Fibroblast of gingiva (primary cell): ENCODE measurements at regions not wholly inside any gene's neighbourhood (a gene's known extent, or its start where the extent isn't known, plus 50 kb on each side); places are given as distances from the start of the nearest gene placed in this dataset.
A peak's percentile ranks its signal among the peaks of the same experiment; 100 is the strongest.
"Not testable (repeated sequence)": the region's sequence is repeated elsewhere in the genome, so short reads cannot be mapped to it uniquely, and the experiment has no call there.

Experiments
- DNase-seq: peaks from one replicate; pipeline ENCODE4 v3.0.0-alpha.2; 2011; ENCODE audit warnings: low read depth

DNA sequence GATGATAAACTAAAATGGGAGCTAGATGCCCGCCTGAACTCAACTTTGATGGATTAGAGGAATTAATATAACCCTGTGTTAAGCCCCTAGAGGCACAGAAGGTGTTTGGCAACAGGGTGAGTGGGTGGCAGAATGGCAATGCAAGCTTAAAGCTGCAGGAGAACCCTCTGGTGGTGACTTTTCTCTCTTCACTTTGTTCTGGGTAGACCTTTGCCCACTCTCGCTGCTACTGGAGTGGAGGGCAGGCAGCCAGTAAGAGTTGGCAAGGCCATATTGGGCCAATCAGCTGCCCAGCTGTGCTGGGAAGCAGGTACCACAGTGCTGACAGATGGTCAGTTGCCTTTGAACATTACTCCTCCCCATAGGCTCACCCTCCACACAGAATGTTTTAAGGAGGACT is 468.2 kb downstream of the MMUT start:
- DNase-seq: no peak

DNA sequence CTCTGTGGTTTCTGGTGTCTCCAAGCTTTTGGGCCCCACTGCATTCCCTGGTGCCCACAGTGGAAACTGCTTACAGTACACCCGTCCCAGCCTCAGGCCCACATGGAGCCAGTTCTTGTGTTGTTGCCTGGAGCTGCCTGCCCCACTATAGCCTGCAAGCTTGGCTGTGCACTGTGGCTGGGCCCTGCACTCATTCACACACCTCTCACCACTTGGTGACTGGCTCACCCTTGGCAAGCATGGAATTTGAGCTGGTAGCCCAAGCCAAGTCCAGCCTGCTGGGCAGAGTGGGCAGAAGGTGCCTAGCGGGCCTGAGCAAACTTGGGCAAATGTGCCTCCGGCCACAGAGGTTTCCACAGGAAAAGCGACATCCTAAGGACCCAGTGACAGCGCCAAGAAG is 472.3 kb downstream of the MMUT start:
- no peak for DNase-seq

DNA sequence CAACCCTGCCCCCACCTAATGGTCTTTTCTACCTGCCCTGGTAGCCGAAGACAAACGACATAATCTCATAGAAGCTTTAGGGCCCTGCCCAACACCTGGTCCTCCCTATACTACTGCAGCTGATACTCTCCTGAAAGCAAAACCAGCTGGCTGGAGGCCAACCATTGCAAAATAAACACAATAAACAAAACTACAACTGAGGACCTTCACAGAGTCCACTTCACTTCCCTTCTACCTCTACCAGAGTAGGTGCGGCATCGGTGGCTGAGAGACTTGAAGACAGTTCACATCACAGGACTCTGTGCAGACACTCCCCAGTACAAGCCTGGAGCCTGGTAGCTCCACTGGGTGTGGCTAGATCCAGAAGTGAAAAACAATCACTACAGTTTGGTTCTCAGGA is 476.2 kb downstream of the MMUT start:
- no peak for DNase-seq

- DNase-seq: no peak
Observed at GRCh38 chr6:48986105-48986504, 476.9 kb downstream of the MMUT start.

DNA sequence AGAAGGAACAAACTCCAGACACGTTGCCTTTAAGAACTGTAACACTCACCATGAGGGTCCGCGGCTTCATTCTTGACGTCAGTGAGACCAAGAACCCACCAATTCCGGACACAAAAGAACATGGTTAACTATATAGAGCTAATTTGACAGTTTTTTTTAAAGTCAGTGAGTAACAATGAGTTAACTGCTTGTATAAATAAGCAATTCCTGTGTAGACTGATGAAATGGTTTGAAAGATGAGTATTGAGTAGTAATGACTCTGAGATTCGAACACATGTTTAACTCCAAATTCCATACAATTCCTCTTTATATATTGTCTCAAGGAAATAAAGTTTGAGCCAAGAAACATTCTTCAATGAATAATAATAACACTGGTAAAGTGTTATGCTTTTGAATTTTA is 478.0 kb downstream of the MMUT start:
- no peak for DNase-seq

DNA sequence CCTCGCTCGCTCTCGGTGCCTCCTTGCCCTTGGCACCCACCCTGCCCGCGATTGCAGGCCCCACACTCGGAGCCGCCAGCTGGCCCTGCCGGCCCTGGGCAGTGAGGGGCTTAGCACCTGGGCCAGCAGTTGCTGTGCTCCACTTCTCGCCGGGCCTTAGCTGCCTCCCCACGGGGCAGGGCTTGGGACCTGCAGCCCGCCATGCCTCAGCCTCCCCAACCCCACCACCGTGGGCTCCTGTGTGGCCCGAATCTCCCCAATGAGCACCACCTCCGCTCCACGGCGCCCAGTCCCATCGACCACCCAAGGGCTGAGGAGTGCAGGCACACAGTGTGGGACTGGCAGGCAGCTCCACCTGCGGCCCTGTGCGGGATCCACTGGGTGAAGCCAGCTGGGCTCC is 479.1 kb downstream of the MMUT start:
- DNase-seq: not testable (repeated sequence)

DNA sequence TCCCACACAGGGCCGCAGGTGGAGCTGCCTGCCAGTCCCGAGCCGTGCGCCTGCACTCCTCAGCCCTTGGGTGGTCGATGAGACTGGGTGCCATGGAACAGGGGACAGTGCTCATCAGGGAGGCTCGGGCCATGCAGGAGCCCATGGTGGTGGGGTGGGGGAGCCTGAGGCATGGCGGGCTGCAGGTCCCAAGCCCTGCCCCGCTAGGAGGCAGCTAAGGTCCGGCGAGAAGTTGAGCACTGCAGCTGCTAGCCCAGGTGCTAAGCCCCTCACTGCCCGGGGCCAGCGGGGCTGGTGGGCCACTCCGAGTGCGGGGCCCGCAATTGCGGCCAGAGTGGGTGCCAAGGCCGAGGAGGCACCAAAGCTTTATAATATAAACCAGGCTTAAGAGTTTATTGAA is 479.7 kb downstream of the MMUT start:
- DNase-seq: no peak

GRCh38 chr6:48979806-48980205 is 483.2 kb downstream of the MMUT start:
- DNase-seq: no peak

- no peak for DNase-seq
Observed at GRCh38 chr6:48979085-48979484, 484.0 kb downstream of the MMUT start.

DNA sequence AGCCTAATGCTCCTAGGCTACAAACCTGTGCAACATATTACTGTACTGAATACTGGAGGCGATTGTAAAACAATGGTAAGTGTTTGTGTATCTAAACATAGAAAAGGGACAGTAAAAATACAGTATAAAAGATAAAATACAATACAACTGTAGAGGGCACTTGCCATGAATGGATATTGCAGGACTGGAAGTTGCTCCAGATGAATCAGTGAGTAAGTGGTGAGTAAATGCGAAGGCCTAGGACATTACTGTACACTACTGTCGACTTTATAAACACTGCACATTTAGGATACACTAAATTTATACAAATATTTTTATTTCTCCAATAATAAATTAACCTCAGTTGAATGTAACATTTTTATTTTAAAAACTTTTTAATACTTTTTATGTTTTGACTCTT is 485.0 kb downstream of the MMUT start:
- DNase-seq: no peak

GRCh38 chr6:48977573-48977972 is 485.5 kb downstream of the MMUT start:
- no peak for DNase-seq

DNA sequence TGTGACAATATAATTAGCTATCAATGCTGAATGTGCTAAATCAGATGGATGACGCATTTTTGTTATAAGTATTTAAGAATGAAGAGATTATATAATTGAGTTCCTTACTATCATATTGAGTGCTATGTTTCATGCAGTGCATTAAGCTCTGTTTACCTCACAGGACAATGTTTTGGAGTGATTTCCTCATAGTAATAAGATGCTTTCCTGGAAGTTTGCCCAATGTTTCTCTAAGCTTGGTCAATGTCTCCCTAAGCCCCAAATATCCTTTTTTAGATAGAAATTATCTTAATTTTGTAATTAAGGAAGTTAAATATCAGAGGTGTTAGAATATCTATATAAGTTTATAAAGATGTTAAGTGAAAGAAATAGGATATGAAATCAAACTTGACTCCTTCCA is 489.6 kb downstream of the MMUT start:
- no peak for DNase-seq

GRCh38 chr6:48961781-48962415 is 501.2 kb downstream of the MMUT start:
- DNase-seq: no peak

DNA sequence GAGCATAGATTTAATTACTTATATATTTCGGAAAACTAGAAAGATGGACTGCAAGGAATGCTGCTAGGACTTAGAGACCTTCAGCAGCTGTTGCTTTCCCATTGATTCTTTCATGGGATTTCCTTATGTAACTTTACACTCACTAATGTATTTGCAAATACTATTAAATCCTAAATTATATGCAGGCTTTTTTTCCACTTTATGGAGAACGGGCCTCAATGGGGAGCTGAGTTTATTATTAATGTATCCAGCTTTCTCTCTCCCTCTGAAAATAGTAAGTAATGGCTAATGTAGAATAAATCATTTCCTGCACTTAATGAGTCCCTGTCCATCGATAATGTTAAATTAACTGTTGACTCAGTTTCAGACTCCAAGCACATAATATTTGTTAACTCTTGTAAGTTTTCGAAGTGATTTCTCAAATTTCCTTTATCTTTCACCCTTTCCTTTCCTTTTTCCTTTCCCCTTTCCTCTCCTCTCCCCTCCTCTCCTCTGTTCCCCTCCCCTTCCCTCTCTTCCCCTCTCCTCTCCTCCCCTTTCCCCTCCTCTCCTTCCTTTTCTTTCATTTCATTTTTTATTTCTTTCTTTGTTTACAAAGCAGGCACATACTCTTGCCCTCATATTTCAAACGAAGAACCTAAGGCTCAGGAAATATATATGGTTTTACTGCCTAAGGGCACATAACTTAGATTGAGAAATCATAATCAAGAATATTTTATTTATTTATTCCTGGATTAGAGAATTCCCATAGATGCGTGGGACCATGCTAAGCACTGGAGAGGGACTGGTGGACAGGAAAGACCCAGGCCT is 503.6 kb downstream of the MMUT start:
- DNase-seq: no peak

GRCh38 chr6:48957781-48958180 is 505.3 kb downstream of the MMUT start:
- DNase-seq: no peak

DNA sequence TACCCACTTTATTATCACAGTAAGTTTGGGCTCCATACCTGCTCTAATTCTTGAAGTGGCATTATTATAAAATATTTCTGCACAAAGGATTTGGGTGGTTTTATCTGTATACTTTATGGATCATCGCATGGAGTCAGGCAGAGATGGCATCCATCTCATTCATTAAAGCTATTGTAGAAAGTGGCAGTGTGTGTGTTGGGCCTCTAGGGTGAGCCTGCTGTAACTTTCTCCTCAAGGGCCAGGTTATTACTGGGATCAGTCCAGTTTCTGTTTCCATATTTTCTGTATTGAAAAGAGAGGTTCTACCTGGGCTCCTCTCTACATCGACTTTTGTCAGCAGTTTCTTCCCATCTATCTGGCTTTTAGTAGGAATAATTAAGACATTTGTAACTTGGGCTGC is 511.1 kb downstream of the MMUT start:
- DNase-seq: no peak

GRCh38 chr6:48944276-48944675 is 518.8 kb downstream of the MMUT start:
- DNase-seq: peak; percentile 34

DNA sequence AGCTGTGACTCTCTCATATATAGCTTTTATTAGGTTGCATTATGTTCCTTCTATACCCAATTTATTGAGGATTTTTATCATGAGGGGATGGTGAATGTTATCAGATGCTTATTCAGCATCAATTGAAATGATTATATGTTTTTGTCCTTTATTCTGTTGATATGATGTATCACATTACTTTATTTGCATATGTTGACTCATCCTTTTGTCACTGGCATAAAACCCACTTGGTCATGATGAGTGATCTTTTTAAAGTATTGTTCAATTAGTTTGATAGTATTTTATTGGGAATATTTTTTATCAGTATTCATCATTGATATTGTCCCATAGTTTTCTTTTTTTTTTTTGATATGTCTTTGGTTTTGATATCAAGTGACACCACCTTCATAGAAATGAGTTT is 529.9 kb downstream of the MMUT start:
- DNase-seq: no peak

GRCh38 chr6:48928937-48929336 is 534.1 kb downstream of the MMUT start:
- DNase-seq: no peak

GRCh38 chr6:48922837-48923236 is 540.2 kb downstream of the MMUT start:
- no peak for DNase-seq

DNA sequence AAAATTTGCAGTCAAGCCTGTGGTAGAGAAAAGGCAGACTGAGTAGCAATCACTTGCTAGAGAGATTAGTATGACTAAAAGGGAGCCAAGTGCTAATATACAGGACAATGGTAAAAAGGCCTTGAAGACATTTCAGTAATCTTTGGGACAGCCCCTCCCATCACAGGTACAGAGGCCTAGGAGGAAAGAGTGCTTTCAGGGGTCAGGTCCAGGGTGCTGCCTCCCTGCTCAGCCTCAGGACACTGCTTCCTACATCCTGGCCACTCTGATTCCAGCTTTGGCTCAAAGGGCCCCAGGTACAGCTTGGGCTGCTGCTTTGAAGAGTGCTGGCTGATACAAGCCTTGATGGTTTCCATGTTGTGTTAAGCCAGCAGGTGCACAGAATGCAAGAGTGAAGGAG is 543.5 kb downstream of the MMUT start:
- no peak for DNase-seq

- no peak for DNase-seq
Observed at GRCh38 chr6:48917233-48917632, 545.8 kb downstream of the MMUT start.

GRCh38 chr6:48916607-48917006 is 546.4 kb downstream of the MMUT start:
- no peak for DNase-seq

DNA sequence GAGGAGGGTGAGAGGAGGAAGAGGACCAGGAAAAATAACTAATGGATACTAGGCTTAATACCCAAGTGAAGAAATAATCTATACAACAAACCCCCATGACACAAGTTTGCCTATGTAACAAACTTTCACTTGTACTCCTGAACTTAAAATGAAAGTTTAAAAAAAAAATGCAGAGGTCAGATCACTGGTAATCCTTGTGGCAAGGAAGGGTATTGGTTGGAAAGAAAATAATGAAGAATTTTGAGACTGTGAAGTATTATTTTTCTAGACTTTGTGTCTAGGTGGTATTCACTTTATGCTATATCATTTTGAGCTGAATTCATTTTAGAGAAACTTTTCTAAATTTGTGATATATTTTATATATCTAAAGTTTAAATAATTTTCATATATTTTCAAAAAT is 547.5 kb downstream of the MMUT start:
- DNase-seq: no peak
